Upper lobe of left lung (tissue), 4 donors: ENCODE measurements at regions not wholly inside any gene's neighbourhood (a gene's known extent, or its start where the extent isn't known, plus 50 kb on each side); places are given as distances from the start of the nearest gene placed in this dataset.

ENCODE experiments used
- CTCF ChIP-seq, 6 experiments: fragments of 450-650 bp in 4 of 6; fragments of 200-600 bp in 2 of 6; sonication (generic) in 2 of 6; IDR thresholded peaks; one replicate each; pipeline ENCODE4 v1.5.1; 2016 to 2019; ENCODE audit warnings: antibody characterized with exemption in 6 of 6
- EP300 ChIP-seq, 4 donors: sonication (generic); formaldehyde crosslinking; IDR thresholded peaks; one replicate each; pipeline ENCODE4 v1.5.1; 2017; ENCODE audit warnings: antibody characterized with exemption in 4 of 4, control low read depth in 2 of 4
- POLR2A ChIP-seq, 4 donors: fragments of 450-650 bp; IDR thresholded peaks; one replicate each; pipeline ENCODE4 v1.5.1; 2016 to 2017; ENCODE audit warnings: antibody characterized with exemption in 4 of 4, mild to moderate bottlenecking in 2 of 4

DNA sequence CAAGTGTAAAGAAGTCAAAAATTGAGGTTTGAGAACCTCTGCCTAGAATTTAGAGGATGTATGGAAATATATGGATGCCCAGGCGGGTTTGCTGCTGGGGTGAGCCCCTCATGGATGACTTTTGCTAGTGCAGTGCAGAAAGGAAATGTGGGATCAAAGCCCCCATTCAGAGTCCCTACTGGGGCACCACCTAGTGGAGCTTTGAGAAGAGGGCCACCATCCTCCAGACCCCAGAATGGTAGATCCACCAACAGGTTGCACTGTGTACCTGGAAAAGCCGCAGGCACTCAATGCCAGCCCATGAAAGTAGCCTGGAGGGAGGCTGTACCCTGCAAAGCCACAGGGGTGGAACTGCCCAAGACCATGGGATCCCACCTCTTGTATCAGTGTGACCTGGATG is 330.7 kb upstream of the DPYD start:
- TF ChIP-seq CTCF (IDR thresholded peaks at IDR 0.05) (no peak), POLR2A (IDR thresholded peaks at IDR 0.05) (no peak), EP300 (IDR thresholded peaks at IDR 0.05) (no peak)
